WERI-Rb-1 (cell line): ENCODE measurements at regions not wholly inside any gene's neighbourhood (a gene's known extent, or its start where the extent isn't known, plus 50 kb on each side); places are given as distances from the start of the nearest gene placed in this dataset.
"Not testable (repeated sequence)": the region's sequence is repeated elsewhere in the genome, so short reads cannot be mapped to it uniquely, and the experiment has no call there.

Experiments used
- DNase-seq: peaks from one replicate; pipeline ENCODE4 v3.0.0-alpha.2; 2020
- H3K27ac ChIP-seq: fragments of 250-450 bp; sonication (Bioruptor Pico); 2 replicates; pipeline ENCODE4 v1.5.1; 2020; ENCODE audit warnings: mild to moderate bottlenecking, moderate library complexity
- H3K27me3 ChIP-seq: fragments of 250-450 bp; sonication (Bioruptor Pico); 2 replicates; pipeline ENCODE4 v1.5.1; 2021; ENCODE audit warnings: mild to moderate bottlenecking, low read depth, moderate library complexity; ENCODE audit not compliant: insufficient read depth, severe bottlenecking
- H3K36me3 ChIP-seq: fragments of 250-450 bp; sonication (Bioruptor Pico); 2 replicates; pipeline ENCODE4 v1.5.1; 2020; ENCODE audit warnings: mild to moderate bottlenecking, moderate library complexity
- H3K4me3 ChIP-seq: 2 replicates; pipeline ENCODE4 v1.5.1; 2011; ENCODE audit warnings: low read depth, mild to moderate bottlenecking, control low read depth, low read length
- H3K9me3 ChIP-seq: fragments of 250-450 bp; sonication (Bioruptor Pico); 2 replicates; pipeline ENCODE4 v1.5.1; 2021; ENCODE audit warnings: mild to moderate bottlenecking, moderate library complexity; ENCODE audit not compliant: severe bottlenecking
- CTCF ChIP-seq: IDR thresholded peaks from 2 replicates; pipeline ENCODE4 v1.5.1; 2011; ENCODE audit warnings: low read depth, mild to moderate bottlenecking, control low read depth, inconsistent platforms, low read length

- Histone ChIP-seq H3K27me3 (no peaks in the 10 kb centered on the region), H3K9me3 (peaks cover 5% of the 10 kb centered on the region), H3K4me3 (no peak overlapping the region), H3K27ac (no peak overlapping the region), H3K36me3 (no peaks in the 10 kb centered on the region)
- DNase-seq: no peak
- TF ChIP-seq CTCF: no peak
These were observed 127.2 kb downstream of the ZNF486 start for GRCh38 chr19:20294181-20294580.

- H3K36me3 ChIP-seq, DNase-seq, H3K27ac ChIP-seq, H3K9me3 ChIP-seq, H3K27me3 ChIP-seq, H3K4me3 ChIP-seq: not testable (repeated sequence)
These were observed 125.5 kb downstream of the ZNF486 start for GRCh38 chr19:20292520-20292919.

GRCh38 chr19:20289186-20289585 is 122.2 kb downstream of the ZNF486 start:
- no peak for TF ChIP-seq CTCF
- Histone ChIP-seq H3K36me3 (no peaks in the 10 kb centered on the region), H3K9me3 (no peaks in the 10 kb centered on the region), H3K4me3 (no peak overlapping the region), H3K27ac (no peak overlapping the region), H3K27me3 (no peaks in the 10 kb centered on the region)
- DNase-seq: no peak

GRCh38 chr19:20287070-20287469 is 120.1 kb downstream of the ZNF486 start:
- DNase-seq: no peak
- Histone ChIP-seq H3K27me3 (no peaks in the 10 kb centered on the region), H3K9me3 (peaks cover 3% of the 10 kb centered on the region), H3K27ac (no peak overlapping the region; the same call in 1 of the 2 replicates), H3K36me3 (no peaks in the 10 kb centered on the region), H3K4me3 (no peak overlapping the region)
- no peak for TF ChIP-seq CTCF

GRCh38 chr19:20285876-20286275 is 118.9 kb downstream of the ZNF486 start:
- not testable (repeated sequence) for H3K4me3 ChIP-seq, H3K36me3 ChIP-seq, H3K9me3 ChIP-seq, H3K27me3 ChIP-seq
- H3K27ac ChIP-seq: peak overlapping the region; percentile 67
- peak; percentile 60 for DNase-seq

- Histone ChIP-seq H3K36me3 (no peaks in the 10 kb centered on the region), H3K27ac (no peak overlapping the region), H3K27me3 (no peaks in the 10 kb centered on the region), H3K9me3 (peaks cover 7% of the 10 kb centered on the region), H3K4me3 (no peak overlapping the region)
- TF ChIP-seq CTCF: no peak
- no peak for DNase-seq
These were observed 112.5 kb downstream of the ZNF486 start for GRCh38 chr19:20279516-20279915.

GRCh38 chr19:20278342-20278741 is 111.3 kb downstream of the ZNF486 start:
- peaks cover 5% of the 10 kb centered on the region for H3K9me3 ChIP-seq
- H3K36me3 ChIP-seq: no peaks in the 10 kb centered on the region
- no peaks in the 10 kb centered on the region for H3K27me3 ChIP-seq
- no peak overlapping the region for H3K4me3 ChIP-seq
- no peak for TF ChIP-seq CTCF
- DNase-seq: no peak
- H3K27ac ChIP-seq: no peak overlapping the region

GRCh38 chr19:20276732-20277082 is 109.7 kb downstream of the ZNF486 start:
- H3K9me3 ChIP-seq, H3K27me3 ChIP-seq, H3K4me3 ChIP-seq, H3K36me3 ChIP-seq: not testable (repeated sequence)
- peak overlapping the region; percentile 76 for H3K27ac ChIP-seq
- peak; percentile 37 for DNase-seq
